Activated T-cell treated with anti-CD3 and anti-CD28 coated beads, Interleukin-2, amount 50 U/mL, for 24 hours (primary cell): ENCODE measurements at regions not wholly inside any gene's neighbourhood (a gene's known extent, or its start where the extent isn't known, plus 50 kb on each side); places are given as distances from the start of the nearest gene placed in this dataset.

Source experiments
- DNase-seq: peaks from one replicate; pipeline ENCODE4 v3.0.0-alpha.2; 2020
- H3K27ac Mint-ChIP-seq: 2 replicates; pipeline ENCODE4 v1.8.0; 2020; ENCODE audit warnings: mild to moderate bottlenecking, mixed read lengths
- H3K27me3 Mint-ChIP-seq: 2 replicates; pipeline ENCODE4 v1.8.0; 2020; ENCODE audit warnings: mixed read lengths
- H3K36me3 Mint-ChIP-seq: 2 replicates; pipeline ENCODE4 v1.8.0; 2020; ENCODE audit warnings: low read depth, mixed read lengths
- H3K4me1 Mint-ChIP-seq: 2 replicates; pipeline ENCODE4 v1.8.0; 2020; ENCODE audit warnings: low read depth, mixed read lengths
- H3K4me3 Mint-ChIP-seq: 2 replicates; pipeline ENCODE4 v1.8.0; 2020; ENCODE audit warnings: mild to moderate bottlenecking, moderate library complexity, mixed read lengths
- H3K9me3 Mint-ChIP-seq: 2 replicates; pipeline ENCODE4 v1.8.0; 2020; ENCODE audit warnings: mixed read lengths

DNA sequence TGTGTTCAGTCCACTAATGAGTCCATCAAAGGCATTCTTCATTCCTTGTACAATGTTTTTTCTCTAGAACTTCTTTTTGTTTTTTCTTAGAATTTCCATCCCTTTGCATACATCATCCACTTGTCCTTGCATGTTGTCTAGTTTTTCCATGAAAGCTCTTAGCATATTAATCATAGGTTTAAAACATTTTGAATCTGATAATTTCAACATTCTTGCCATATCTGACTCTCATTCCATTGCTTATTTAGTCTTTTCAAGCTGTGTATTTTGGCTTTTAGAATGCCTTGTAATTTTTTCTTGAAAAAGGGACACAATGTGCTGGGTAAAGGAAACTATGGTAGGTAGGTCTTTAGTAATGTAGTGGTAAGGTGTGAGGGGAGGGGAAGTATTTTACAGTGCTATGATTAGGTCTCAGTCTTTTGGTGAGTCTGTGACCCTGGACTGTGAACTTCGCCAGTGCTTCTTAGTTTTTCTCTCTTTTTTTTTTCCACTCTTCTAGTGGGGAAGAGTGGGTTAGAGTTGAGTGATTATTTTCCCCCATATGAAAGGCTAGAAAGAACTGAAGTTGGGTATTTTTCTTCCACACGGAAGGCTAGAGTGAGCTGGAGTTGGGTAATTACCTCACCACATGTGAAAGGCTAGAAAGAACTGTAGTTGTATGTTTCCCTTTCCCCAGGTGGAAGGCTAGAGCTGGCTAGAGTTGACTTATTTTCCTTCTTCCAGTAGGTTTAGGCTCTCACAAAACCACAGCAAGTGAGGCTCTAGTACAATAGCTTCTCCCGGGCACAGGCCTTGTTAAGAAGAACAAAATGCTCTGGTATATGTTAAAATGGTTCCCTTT is 172.1 kb downstream of the SNX18 start:
- Mint-ChIP-seq H3K36me3 (no peaks in the 10 kb centered on the region), H3K4me3 (no peak overlapping the region), H3K4me1 (no peaks in the 10 kb centered on the region), H3K9me3 (no peaks in the 10 kb centered on the region), H3K27ac (no peak overlapping the region), H3K27me3 (no peaks in the 10 kb centered on the region)
- no peak for DNase-seq

GRCh38 chr5:54680998-54681397 is 163.4 kb downstream of the SNX18 start:
- Mint-ChIP-seq H3K4me3 (no peak overlapping the region), H3K4me1 (no peaks in the 10 kb centered on the region), H3K9me3 (no peaks in the 10 kb centered on the region), H3K27ac (no peak overlapping the region), H3K27me3 (no peaks in the 10 kb centered on the region), H3K36me3 (no peaks in the 10 kb centered on the region)
- DNase-seq, result no peak

DNA sequence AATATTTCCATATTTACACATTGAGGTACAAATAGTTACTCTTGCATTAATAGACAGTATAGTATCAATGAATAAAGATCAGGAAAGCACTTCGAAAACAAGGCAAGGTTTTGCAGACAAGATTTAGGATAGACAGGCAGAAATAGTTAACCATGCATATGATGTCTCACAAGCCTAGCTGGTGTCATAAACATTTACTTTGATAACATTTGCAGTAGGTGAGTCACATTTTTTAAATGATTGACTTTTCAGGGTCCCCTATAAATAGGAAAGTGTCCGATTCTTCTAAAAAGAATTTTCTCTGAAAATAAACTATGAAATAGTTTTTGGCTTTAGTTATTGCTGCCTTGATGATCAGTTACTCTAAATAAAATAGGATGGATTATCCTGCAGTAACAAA is 162.1 kb downstream of the SNX18 start:
- Mint-ChIP-seq H3K27me3 (no peaks in the 10 kb centered on the region), H3K9me3 (no peaks in the 10 kb centered on the region), H3K27ac (no peak overlapping the region), H3K4me3 (no peak overlapping the region), H3K36me3 (no peaks in the 10 kb centered on the region), H3K4me1 (peaks cover 6% of the 10 kb centered on the region)
- no peak for DNase-seq

DNA sequence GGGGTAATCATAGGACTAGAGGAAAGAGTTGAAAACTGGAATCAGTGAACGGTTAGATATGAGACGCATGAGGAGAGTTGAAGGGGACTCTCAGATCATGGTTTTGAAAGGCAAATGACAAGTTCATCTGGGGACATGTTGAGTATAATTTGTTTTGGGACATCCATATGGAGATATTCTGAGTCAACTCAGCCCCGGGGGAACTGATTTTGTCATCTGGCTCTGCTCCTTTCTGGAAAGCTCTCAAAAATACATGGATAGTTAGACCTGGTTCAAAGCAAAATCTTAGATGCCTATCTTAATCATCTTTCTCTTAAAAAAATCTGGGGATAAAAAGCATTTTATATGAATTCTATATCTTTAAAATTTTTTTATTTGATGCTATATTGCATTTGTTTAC is 161.2 kb downstream of the SNX18 start:
- no peak for DNase-seq
- no peak overlapping the region for H3K4me3 Mint-ChIP-seq
- H3K4me1 Mint-ChIP-seq, result peaks cover 15% of the 10 kb centered on the region
- no peaks in the 10 kb centered on the region for H3K36me3 Mint-ChIP-seq
- no peaks in the 10 kb centered on the region for H3K27me3 Mint-ChIP-seq
- H3K27ac Mint-ChIP-seq, result no peak overlapping the region
- no peaks in the 10 kb centered on the region for H3K9me3 Mint-ChIP-seq

DNA sequence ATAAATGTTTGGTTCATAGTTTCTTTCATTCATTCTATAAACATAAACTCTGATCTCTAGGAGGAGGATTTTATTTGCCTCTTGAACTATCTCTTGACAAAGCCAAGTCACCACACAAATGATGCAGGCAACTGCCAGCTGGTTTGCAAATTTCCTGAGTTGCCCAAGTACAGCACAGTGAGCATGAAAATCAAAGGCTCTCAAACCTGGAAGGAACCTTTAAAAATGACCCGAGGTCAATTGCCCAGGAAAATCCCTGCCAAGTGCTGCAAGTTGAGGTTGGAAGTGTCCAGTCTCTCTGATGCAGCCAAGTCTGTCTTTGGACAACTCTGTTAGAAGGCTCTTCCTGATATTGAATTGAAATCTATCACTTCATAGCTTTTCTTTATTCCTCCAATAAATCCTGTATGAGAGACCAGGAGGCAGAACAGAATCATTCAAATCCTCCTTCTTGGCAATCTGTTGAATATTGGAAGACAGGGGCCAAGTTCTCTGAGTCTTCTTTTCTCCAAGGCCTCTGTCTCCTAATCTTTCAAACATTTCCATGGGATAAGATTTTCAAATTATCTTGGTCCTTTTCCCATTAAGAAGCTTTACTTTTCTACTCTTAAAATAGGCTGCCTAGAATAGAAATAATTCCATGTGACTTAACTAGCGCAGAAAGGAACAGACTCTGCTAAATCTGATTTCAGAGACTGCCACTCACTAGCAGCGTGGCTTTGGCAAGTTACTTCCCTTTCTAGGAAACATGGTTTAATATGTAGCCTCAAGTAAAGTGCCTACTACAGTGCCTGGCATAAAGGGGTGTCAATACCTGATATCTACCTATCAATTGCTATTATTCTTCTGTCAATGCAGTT is 159.2 kb downstream of the SNX18 start:
- Mint-ChIP-seq H3K36me3 (no peaks in the 10 kb centered on the region), H3K9me3 (peaks cover 3% of the 10 kb centered on the region), H3K4me3 (no peak overlapping the region), H3K27ac (no peak overlapping the region), H3K27me3 (no peaks in the 10 kb centered on the region), H3K4me1 (peaks cover 28% of the 10 kb centered on the region)
- no peak for DNase-seq

DNA sequence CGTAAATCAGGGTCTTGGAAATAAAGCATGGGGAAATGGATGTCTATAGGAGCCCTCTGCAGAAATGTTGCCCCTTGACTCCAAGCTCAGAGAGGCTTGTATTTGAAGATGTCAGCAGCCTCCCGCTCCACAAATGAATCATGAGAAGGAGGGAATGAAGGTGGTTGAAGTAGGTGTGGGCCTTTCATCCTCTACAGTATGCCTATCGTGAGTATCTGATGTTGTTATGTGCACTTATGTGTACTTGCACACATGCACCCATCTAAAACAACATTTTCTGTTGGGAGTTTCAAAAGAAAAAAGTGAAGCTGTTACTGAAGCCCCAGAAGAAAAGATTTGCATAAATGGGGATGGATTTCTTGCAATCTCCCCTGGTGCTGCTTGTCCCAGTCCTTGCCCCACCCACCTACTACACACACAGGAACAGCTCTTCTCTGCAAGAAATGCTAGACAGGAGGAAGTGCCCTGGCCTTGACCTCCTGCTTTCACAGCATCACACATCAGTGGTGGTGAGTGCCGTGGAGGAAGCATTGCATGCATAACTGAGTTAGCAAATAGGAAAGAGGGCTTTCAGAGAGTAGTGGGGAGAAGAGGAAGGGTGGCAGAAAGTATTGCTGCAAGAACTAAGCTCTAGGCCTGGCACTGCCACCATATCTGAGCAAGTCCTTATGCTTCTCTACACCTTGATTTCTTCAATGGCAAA is 156.1 kb downstream of the SNX18 start:
- Mint-ChIP-seq H3K27ac (no peak overlapping the region), H3K27me3 (no peaks in the 10 kb centered on the region), H3K4me1 (peaks cover 43% of the 10 kb centered on the region), H3K9me3 (peaks cover 4% of the 10 kb centered on the region), H3K36me3 (no peaks in the 10 kb centered on the region), H3K4me3 (no peak overlapping the region)
- DNase-seq, result peak; percentile 42

GRCh38 chr5:54672871-54673270 is 155.3 kb downstream of the SNX18 start:
- H3K4me1 Mint-ChIP-seq, result peaks cover 43% of the 10 kb centered on the region
- DNase-seq, result no peak
- no peaks in the 10 kb centered on the region for H3K36me3 Mint-ChIP-seq
- peaks cover 11% of the 10 kb centered on the region for H3K9me3 Mint-ChIP-seq
- no peak overlapping the region for H3K27ac Mint-ChIP-seq
- no peak overlapping the region for H3K4me3 Mint-ChIP-seq
- H3K27me3 Mint-ChIP-seq, result no peaks in the 10 kb centered on the region

DNA sequence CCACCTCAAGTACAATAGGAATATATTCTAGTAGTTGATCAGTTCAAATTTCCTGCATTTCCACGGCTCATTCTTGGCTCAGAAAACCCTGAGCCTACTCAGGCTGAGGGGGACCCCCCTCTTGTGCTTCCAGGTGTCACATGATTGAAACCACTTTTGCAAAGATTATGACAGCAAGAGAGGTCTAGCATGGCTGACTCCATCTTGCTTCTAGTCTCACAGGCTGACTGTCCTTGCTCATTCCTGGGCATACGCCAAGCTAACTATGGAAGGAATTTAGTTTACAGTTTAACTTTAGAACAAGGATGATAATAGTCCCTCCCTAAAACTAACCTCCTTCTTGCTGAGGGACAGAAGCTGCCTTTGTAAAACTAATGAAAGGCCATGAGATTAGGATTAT is 154.1 kb downstream of the SNX18 start:
- Mint-ChIP-seq H3K4me3 (no peak overlapping the region), H3K27ac (no peak overlapping the region), H3K36me3 (no peaks in the 10 kb centered on the region), H3K4me1 (peaks cover 43% of the 10 kb centered on the region), H3K27me3 (no peaks in the 10 kb centered on the region), H3K9me3 (peaks cover 11% of the 10 kb centered on the region)
- no peak for DNase-seq

- DNase-seq, result no peak
- Mint-ChIP-seq H3K4me3 (no peak overlapping the region), H3K36me3 (no peaks in the 10 kb centered on the region), H3K27me3 (no peaks in the 10 kb centered on the region), H3K9me3 (peaks cover 11% of the 10 kb centered on the region), H3K27ac (no peak overlapping the region), H3K4me1 (peaks cover 43% of the 10 kb centered on the region)
These were observed 153.6 kb downstream of the SNX18 start for GRCh38 chr5:54671111-54671531.

- Mint-ChIP-seq H3K4me3 (no peak overlapping the region), H3K27me3 (no peaks in the 10 kb centered on the region), H3K9me3 (peaks cover 11% of the 10 kb centered on the region), H3K36me3 (no peaks in the 10 kb centered on the region), H3K4me1 (peaks cover 43% of the 10 kb centered on the region), H3K27ac (no peak overlapping the region)
- DNase-seq, result no peak
These were observed 152.7 kb downstream of the SNX18 start for GRCh38 chr5:54670281-54670680.

GRCh38 chr5:54669845-54670244 is 152.3 kb downstream of the SNX18 start:
- Mint-ChIP-seq H3K27ac (no peak overlapping the region), H3K4me3 (no peak overlapping the region), H3K4me1 (peaks cover 39% of the 10 kb centered on the region), H3K36me3 (no peaks in the 10 kb centered on the region), H3K9me3 (peaks cover 11% of the 10 kb centered on the region), H3K27me3 (no peaks in the 10 kb centered on the region)
- DNase-seq, result no peak

GRCh38 chr5:54669285-54669684 is 151.7 kb downstream of the SNX18 start:
- Mint-ChIP-seq H3K4me1 (peaks cover 33% of the 10 kb centered on the region), H3K36me3 (no peaks in the 10 kb centered on the region), H3K4me3 (no peak overlapping the region), H3K9me3 (peaks cover 11% of the 10 kb centered on the region), H3K27me3 (no peaks in the 10 kb centered on the region), H3K27ac (no peak overlapping the region)
- no peak for DNase-seq

DNA sequence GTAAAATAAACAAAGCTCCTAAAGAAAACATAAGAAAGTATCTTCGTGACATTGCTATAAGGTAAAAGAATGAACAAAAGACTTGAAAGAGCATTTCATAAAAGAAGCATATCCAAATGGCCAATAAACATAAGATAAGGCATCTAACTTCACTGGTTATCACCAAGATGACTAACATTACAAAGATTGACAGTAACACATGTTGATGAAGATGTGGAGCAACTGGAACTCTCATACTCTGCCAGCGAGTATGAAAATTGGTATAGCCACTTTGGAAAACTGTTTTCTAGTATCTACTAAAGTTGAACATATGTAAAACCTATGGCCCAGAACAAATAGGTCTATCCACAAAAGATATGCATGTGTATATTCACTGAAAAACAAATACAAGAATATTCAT is 150.5 kb downstream of the SNX18 start:
- no peak overlapping the region for H3K4me3 Mint-ChIP-seq
- peaks cover 22% of the 10 kb centered on the region for H3K4me1 Mint-ChIP-seq
- no peak for DNase-seq
- no peaks in the 10 kb centered on the region for H3K27me3 Mint-ChIP-seq
- peaks cover 11% of the 10 kb centered on the region for H3K9me3 Mint-ChIP-seq
- H3K27ac Mint-ChIP-seq, result no peak overlapping the region
- H3K36me3 Mint-ChIP-seq, result no peaks in the 10 kb centered on the region

DNA sequence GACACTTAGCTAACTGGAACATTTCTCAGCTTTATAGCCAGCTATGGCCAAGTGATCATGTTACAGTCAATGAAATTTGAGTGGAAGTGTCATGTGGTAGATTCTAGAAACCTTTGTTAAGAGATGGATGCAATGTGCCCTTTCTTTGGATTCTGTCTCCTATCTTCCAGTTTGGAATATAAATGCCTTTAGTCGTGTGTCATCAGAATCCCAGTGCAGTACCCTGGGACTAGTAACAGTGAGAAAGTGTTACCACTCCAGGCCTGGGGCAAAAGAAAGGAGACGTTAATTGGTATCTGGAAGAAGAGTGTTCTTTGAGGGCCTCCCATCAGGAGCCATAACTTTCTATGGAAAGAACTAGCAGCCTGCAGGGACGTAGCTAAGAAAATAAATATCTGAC is 149.6 kb downstream of the SNX18 start:
- H3K27ac Mint-ChIP-seq, result no peak overlapping the region
- no peak overlapping the region for H3K4me3 Mint-ChIP-seq
- no peaks in the 10 kb centered on the region for H3K27me3 Mint-ChIP-seq
- H3K4me1 Mint-ChIP-seq, result peaks cover 16% of the 10 kb centered on the region
- DNase-seq, result no peak
- H3K36me3 Mint-ChIP-seq, result no peaks in the 10 kb centered on the region
- peaks cover 9% of the 10 kb centered on the region for H3K9me3 Mint-ChIP-seq
